B cell (primary cell): ENCODE measurements at regions not wholly inside any gene's neighbourhood (a gene's known extent, or its start where the extent isn't known, plus 50 kb on each side); places are given as distances from the start of the nearest gene placed in this dataset.

Experiments used
- CTCF ChIP-seq: fragments of 200-600 bp; IDR thresholded peaks from one replicate; pipeline ENCODE4 v1.8.0; 2022; ENCODE audit warnings: antibody characterized with exemption, mild to moderate bottlenecking
- EZH2 ChIP-seq: IDR thresholded peaks from 2 replicates; pipeline ENCODE4 v1.6.1; 2012; ENCODE audit warnings: borderline replicate concordance, low read depth, mild to moderate bottlenecking, moderate library complexity, low read length; ENCODE audit not compliant: insufficient read depth, poor library complexity, severe bottlenecking

- no peak for TF ChIP-seq EZH2
- no peak for TF ChIP-seq CTCF
These were observed 142.9 kb upstream of the ATP1B1 start for GRCh38 chr1:168963601-168964000.
